Dermis microvascular lymphatic vessel endothelial cell (primary cell): ENCODE measurements at regions not wholly inside any gene's neighbourhood (a gene's known extent, or its start where the extent isn't known, plus 50 kb on each side); places are given as distances from the start of the nearest gene placed in this dataset.
"Not testable (repeated sequence)": the region's sequence is repeated elsewhere in the genome, so short reads cannot be mapped to it uniquely, and the experiment has no call there.

Experiments
- DNase-seq, 2 donors: peaks; one replicate each; pipeline versions ENCODE4 v3.0.0 to v3.0.0-alpha.2; 2010; ENCODE audit warnings: low read depth in 2 of 2

DNA sequence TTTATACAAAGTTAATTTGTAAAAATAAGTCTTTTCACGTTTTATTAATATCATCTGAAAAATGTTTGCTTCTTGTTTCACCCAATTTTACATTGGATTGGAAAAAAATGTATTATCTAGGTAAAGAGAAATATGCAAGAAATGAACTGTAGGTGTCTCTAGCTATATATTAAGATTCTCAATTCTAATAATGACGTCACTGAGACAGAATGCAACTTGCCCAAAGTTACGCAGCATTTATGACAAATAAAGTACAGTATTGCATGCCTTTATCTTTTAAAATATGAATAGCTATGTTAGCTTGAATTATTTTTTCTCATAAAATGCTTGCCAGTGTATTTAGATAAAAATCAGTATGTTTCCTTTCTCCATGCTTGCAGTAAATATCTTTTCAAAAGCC, 728.8 kb downstream of the RERGL start:
- no peak for DNase-seq

- no peak for DNase-seq
These were observed 731.2 kb downstream of the RERGL start for GRCh38 chr12:17358835-17359234.

- no peak for DNase-seq
These were observed 732.6 kb downstream of the RERGL start for GRCh38 chr12:17357396-17357795.

GRCh38 chr12:17352164-17352563, 737.8 kb downstream of the RERGL start:
- DNase-seq: no peak

DNA sequence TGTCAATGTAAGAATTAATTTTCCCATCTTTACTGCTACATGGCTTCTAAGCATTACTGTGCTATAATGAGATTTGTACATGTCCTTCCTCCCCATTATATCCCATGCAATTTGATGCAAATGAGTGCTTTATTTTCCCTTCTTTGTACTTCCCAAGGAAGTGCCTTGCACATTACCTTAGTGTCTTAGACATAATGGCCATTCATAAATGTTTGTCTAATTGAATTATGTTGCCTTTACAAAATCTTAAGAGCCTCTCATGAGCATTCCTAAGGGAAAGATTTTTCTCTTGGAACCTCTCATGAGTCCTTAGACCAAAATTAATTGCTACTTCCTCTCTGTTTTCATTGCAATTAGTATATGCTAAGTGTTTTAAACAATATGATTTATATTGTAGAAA, 741.7 kb downstream of the RERGL start:
- no peak for DNase-seq

DNA sequence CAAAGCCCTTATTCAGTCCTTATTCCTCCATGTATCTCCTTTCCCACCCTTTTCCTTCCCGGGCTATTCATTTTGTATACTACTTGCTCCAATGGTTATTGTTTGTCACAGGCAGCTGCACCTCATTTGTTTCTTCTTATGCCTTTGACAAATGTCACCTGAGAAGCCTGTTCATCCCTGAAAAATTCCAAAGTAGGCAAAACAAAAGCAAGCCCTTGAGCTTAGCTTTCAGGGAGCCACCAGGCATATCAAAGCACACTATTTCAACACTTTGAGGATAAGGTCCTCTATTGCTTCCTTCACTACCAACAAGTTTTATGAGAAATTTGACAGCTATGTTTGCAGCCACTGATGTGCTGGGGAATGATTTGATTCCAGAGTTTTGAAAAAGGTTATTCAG, 738.7 kb upstream of the LMO3 start:
- DNase-seq: no peak

GRCh38 chr12:17342381-17342961, 736.5 kb upstream of the LMO3 start:
- DNase-seq: no peak

GRCh38 chr12:17335487-17335886, 729.5 kb upstream of the LMO3 start:
- DNase-seq: no peak

DNA sequence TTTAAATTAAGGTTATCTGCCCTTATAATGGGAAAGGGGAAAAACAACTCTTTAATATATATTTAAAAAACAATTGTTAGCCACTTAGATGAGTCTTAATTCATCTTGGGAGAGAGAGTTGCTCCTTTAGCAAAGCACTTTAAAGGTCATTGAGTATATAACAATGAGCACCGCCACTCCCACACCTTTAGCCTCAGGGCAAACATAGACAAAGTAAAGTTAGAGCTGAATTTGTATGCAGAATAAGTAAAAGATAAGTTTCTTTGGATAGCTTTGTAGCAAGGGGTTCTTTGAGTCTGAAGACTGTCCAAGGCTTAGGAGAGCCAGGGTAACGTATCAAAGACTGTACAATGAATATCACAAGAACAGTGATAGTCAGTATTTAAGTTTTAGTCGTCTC, 728.8 kb upstream of the LMO3 start:
- DNase-seq: no peak

DNA sequence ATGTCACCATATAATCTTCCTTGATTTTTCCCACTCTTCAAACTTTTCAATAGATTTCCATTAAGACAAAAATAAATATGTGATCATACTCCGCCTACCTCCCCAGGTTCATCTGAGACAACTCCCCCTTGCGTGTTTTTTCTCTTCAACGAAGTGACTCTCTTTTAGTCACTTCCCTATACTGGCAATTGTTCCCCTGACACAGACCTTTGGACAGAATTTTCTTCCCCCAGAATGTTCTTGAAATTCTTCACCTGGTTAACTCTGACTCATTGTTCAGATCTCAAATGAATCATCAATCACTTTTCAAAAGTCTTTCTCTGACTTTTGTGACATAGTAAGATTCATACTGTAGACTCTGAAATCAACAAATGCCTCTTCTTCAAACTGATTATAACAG, 727.3 kb upstream of the LMO3 start:
- no peak for DNase-seq

DNA sequence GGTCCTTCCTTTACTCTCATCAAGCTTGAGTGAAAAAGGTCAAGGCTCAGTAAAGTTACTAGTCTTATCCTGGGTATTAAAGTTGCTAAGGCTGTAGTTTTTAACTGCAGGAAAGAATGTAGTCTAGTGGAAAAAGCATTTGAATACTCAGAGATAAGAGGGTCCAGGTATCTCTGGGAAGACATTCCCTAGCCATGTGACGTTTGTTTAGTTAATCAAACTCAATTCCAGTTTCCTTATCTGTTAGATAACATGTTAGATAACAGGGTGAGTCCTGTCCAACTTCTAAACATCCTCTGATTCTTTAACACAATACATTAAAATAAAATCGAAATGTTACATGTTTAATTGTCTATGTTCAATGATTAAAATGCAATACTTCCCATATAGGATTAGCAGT, 720.7 kb upstream of the LMO3 start:
- no peak for DNase-seq

GRCh38 chr12:17322090-17322489, 716.1 kb upstream of the LMO3 start:
- no peak for DNase-seq

DNA sequence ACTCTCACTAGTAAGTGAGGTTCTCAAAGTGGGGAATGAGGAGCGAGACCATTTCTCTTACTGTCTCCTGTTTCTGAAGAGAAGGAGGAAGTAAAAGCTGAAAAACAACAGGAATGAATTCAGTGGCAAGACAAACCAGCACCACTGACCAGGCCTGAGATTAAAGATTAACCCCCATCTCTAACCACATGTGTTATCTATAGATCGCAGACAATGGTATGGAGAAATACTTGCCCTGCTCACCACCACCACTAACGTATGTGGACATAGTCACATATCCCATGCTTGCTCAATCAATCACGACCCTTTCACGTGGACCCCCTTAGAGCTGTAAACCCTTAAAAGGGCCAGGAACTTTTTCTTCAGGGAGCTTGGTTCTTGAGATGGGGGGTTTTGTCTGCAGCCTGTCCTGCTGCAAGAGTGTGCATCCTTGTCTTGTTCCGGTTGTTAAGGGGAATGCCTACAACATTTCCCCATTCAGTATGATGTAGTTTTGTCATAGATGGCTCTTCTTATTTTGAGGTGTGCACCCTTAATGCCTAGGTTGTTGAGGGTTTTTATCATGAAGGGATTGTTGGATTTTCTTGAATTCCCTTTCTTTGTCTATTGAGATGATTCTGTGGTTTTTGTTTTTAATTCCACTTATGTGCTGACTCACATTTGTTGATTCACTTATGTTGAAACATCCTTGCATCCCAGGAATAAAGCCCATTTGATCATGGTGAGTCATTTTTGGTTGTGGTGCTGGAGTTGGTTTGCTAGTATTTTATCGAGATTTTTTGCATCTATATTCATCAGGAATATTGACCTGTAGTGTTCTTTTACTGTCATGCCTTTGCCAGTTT, 698.8 kb upstream of the LMO3 start:
- no peak for DNase-seq

DNA sequence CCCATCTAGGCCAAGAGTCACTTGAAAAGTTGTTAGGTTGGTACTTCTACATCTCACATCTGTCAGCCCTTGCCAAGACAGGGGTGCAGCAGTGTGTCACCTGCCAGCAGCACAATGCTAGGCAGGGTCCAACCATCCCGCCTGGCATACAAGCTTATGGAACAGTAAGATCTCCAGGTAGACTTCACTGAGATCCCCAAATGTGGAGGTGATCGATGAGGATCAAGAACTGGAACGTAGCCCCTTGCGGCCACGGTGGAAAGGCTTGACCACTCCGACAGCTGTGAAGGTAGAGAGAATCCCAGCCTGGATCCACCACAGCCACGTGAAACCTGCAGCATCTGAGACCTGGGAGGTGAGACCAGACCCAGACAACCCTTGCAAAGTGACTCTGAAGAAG, 696.0 kb upstream of the LMO3 start:
- no peak for DNase-seq

DNA sequence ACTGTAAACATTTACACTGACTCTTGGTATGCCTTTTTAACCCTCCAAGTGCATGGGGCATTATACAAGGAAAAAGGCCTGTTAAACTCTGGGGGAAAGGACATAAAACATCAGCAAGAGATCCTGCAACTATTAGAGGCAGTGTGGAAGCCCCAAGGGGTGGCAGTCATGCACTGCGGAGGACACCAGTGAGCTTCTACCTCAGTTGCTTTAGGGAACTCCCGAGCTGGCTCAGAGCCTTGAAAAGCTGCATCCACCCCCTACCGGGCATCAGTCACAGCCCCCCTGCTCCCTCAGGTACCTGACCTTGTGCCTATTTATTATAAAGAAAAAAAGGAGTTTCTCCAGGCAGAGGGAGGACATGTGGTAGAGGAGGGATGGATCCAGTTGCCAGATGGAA, 695.6 kb upstream of the LMO3 start:
- no peak for DNase-seq

GRCh38 chr12:17296882-17297281, 690.9 kb upstream of the LMO3 start:
- DNase-seq: no peak

GRCh38 chr12:17286874-17287273, 680.9 kb upstream of the LMO3 start:
- DNase-seq: no peak

DNA sequence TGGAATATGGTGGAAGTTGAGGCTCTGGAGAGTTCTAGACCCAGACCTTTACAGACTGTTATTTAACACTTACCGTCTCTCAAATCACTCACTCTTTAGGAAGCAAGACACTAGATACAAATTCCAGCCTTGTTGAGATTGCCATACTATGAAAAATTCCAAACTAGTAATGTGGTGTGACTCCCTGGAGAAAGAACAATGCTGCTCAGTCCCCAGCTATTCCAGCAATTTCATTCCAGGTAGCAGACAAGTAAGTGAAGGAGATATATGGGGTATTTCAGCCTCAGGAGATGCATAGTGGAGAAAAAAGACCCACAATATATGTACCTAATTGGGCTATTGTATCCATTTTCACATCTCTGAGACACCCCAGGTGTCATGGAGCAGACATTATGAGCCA, 678.9 kb upstream of the LMO3 start:
- DNase-seq: no peak

DNA sequence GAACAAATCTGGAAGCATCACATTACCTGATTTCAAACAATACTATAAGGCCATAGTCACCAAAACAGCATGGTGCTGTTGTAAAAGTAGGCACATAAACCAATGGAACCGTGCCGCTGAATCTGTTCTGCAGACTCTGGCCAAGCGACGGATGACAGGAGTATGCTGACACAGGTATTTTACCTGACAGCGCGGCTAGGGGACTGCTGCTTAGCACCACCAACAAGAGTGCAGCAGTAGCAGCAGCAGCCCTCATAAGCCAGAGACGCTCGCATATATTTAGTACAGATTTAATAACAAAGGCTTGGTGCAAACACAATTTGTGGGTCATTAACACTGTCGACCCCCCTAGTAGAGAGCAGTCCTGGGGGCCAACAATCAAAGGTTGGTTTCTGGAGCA, 677.6 kb upstream of the LMO3 start:
- no peak for DNase-seq

GRCh38 chr12:17282169-17282568, 676.2 kb upstream of the LMO3 start:
- DNase-seq: not testable (repeated sequence)

DNA sequence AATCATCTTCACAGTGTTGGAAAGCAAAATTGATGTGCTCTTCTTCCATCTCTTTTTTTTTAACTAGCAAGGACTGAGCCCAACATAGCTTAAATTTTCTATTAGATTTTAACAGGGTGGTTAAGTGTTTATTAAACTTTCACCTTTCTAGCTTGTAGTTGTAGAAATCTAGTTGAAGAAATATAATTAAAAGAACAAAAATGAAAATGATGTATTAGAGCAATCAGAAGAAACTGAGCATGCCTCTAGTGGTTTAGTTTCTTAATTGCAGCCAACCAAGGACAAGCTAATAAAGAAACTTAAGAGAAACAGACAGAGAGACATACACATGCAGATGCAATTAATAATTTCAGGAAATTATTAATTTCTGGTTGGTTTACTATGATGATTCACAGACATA, 673.0 kb upstream of the LMO3 start:
- DNase-seq: no peak

GRCh38 chr12:17276196-17276595, 670.2 kb upstream of the LMO3 start:
- no peak for DNase-seq

- no peak for DNase-seq
These were observed 660.9 kb upstream of the LMO3 start for GRCh38 chr12:17266856-17267255.

GRCh38 chr12:17264603-17265002, 658.6 kb upstream of the LMO3 start:
- no peak for DNase-seq
